ENCODE measurements at regions not wholly inside any gene's neighbourhood (a gene's known extent, or its start where the extent isn't known, plus 50 kb on each side); places are given as distances from the start of the nearest gene placed in this dataset.

DNA sequence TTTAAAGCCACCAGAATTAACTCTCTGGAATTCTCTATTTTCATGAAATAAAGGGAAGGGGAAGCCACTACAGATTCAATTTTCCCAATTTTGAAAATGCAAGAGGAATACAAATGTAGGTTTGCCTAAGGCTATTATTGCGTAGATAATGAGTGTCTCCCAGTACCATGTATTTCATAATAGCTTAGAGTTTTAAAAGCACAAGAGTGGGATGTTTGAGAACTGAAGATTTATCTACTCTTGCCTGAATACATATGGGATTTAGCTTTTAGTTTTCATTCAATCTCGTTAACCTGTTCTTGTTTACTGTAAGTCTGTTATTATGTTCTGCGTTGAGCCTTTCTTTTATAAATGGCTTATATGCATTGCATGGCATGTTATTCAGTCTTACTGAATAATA, 795.1 kb downstream of the BRINP3 start:
- H3K27me3 ChIP-seq (ENCODE audit: insufficient read depth): no peaks in the 10 kb centered on the region
- ATAC-seq (no peak), DNase-seq (ENCODE audit: low spot score) (no peak)
- no peaks in the 10 kb centered on the region for H3F3A ChIP-seq (replicated peaks; ENCODE audit: low read depth)
- Mint-ChIP-seq H3K9me3 (no peaks in the 10 kb centered on the region), H3K4me1 (no peaks in the 10 kb centered on the region), H3K27ac (no peak overlapping the region), H3K4me3 (no peak overlapping the region), H3K36me3 (ENCODE audit: low read depth) (no peaks in the 10 kb centered on the region), H3K27me3 (ENCODE audit: insufficient read depth, low read depth, poor library complexity) (no peaks in the 10 kb centered on the region)
- no peaks in the 10 kb centered on the region for H3K9me2 ChIP-seq (ENCODE audit: insufficient read depth)
- H3K27ac ChIP-seq (ENCODE audit: low read depth): no peak overlapping the region
- no peaks in the 10 kb centered on the region for H3K79me2 ChIP-seq (replicated peaks; ENCODE audit: insufficient read depth)
- H3K4me3 ChIP-seq: no peak overlapping the region
- TF ChIP-seq EZH2 (IDR thresholded peaks at IDR 0.05; ENCODE audit: low read depth, unreplicated experiment) (no peak), ZNF114 (CRISPR knock-in tag; IDR thresholded peaks at IDR 0.05) (no peak), CREB1 (CRISPR knock-in tag; IDR thresholded peaks at IDR 0.05; ENCODE audit: low read depth) (no peak), REST (IDR thresholded peaks at IDR 0.05; ENCODE audit: unreplicated experiment) (no peak), CTCF (conservative IDR thresholded peaks at IDR 0.05; ENCODE audit: low read depth in 2 of 2) (no peak), JUNB (IDR thresholded peaks at IDR 0.05; ENCODE audit: unreplicated experiment) (no peak)
- no peaks in the 10 kb centered on the region for H3K4me1 ChIP-seq (ENCODE audit: insufficient read depth)
- H3K36me3 ChIP-seq (ENCODE audit: insufficient read depth): no peaks in the 10 kb centered on the region
- no peaks in the 10 kb centered on the region for H4K20me1 ChIP-seq (replicated peaks; ENCODE audit: insufficient read depth)
- no peak overlapping the region for H3K4me2 ChIP-seq
- no peak overlapping the region for H2AFZ ChIP-seq

DNA sequence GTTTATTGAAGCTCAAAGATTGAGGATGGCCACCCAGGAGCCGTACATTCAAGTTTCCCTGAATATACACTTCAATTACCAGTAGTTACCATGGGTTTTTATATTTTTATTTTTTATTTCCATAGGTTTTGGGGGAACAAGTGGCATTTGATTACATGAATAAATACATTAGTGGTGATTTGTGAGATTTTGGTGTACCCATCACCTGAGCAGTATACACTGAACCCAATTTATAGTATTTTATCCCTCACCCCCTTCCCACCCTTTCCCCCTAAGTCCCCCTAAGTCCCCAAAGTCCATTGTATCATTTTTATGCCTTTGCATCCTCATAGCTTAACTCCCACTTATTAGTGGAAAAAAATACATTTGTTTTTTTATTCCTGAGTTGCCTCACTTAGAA, 791.4 kb downstream of the BRINP3 start:
- H3K4me2 ChIP-seq: no peak overlapping the region
- H3K27me3 ChIP-seq (ENCODE audit: insufficient read depth): no peaks in the 10 kb centered on the region
- H3K36me3 Mint-ChIP-seq (ENCODE audit: low read depth): no peaks in the 10 kb centered on the region
- DNase-seq (ENCODE audit: low spot score) (no peak), ATAC-seq (no peak)
- H3K4me3 ChIP-seq: no peak overlapping the region
- no peaks in the 10 kb centered on the region for H3K9me2 ChIP-seq (ENCODE audit: insufficient read depth)
- no peak overlapping the region for H2AFZ ChIP-seq
- H3K27ac Mint-ChIP-seq: no peak overlapping the region
- no peaks in the 10 kb centered on the region for H3F3A ChIP-seq (replicated peaks; ENCODE audit: low read depth)
- no peaks in the 10 kb centered on the region for H3K27me3 Mint-ChIP-seq (ENCODE audit: insufficient read depth, low read depth, poor library complexity)
- H3K9me3 Mint-ChIP-seq: no peaks in the 10 kb centered on the region
- H3K27ac ChIP-seq (ENCODE audit: low read depth): no peak overlapping the region
- H3K36me3 ChIP-seq (ENCODE audit: insufficient read depth): no peaks in the 10 kb centered on the region
- no peak overlapping the region for H3K4me3 Mint-ChIP-seq
- H3K79me2 ChIP-seq (replicated peaks; ENCODE audit: insufficient read depth): no peaks in the 10 kb centered on the region
- no peaks in the 10 kb centered on the region for H4K20me1 ChIP-seq (replicated peaks; ENCODE audit: insufficient read depth)
- H3K4me1 ChIP-seq (ENCODE audit: insufficient read depth): no peaks in the 10 kb centered on the region
- H3K4me1 Mint-ChIP-seq: no peaks in the 10 kb centered on the region
- TF ChIP-seq ZNF331 (CRISPR knock-in tag; IDR thresholded peaks at IDR 0.05; ENCODE audit: low read depth) (no peak), POLR2AphosphoS5 (IDR thresholded peaks at IDR 0.05; ENCODE audit: low read depth) (no peak), CREB1 (CRISPR knock-in tag; IDR thresholded peaks at IDR 0.05; ENCODE audit: low read depth) (no peak), REST (IDR thresholded peaks at IDR 0.05; ENCODE audit: unreplicated experiment) (no peak)

Data from GM23338 (cell line).